Thoracic aorta (tissue), 2 donors: ENCODE measurements at regions not wholly inside any gene's neighbourhood (a gene's known extent, or its start where the extent isn't known, plus 50 kb on each side); places are given as distances from the start of the nearest gene placed in this dataset.

Experiments used
- ATAC-seq: fragments of 150-250 bp; one replicate; pipeline ENCODE4 v1.8.0; 2017; ENCODE audit warnings: low read depth; ENCODE audit not compliant: insufficient number of reproducible peaks, low FRiP score
- DNase-seq: peaks from one replicate; pipeline ENCODE4 v3.0.0-alpha.2; 2020; ENCODE audit warnings: low spot score
- H3K27ac ChIP-seq, 2 donors: fragments of 200-600 bp; sonication (generic); 1 replicate in 1 of 2; 2 replicates in 1 of 2; pipeline ENCODE4 v1.5.1; 2016; ENCODE audit warnings: mild to moderate bottlenecking in 2 of 2, moderate library complexity in 2 of 2
- H3K27me3 ChIP-seq: fragments of 200-600 bp; sonication (generic); replicated peaks from 2 replicates; pipeline ENCODE4 v1.6.0; 2016; ENCODE audit warnings: mild to moderate bottlenecking; ENCODE audit not compliant: insufficient read depth
- H3K36me3 ChIP-seq: fragments of 200-600 bp; sonication (generic); one replicate; pipeline ENCODE4 v1.5.1; 2016
- H3K4me1 ChIP-seq, 2 donors: fragments of 200-600 bp; sonication (generic); 1 replicate in 1 of 2; 2 replicates in 1 of 2; pipeline versions ENCODE4 v1.5.1 to v1.6.0; 2016; ENCODE audit warnings: low read depth in 2 of 2, mild to moderate bottlenecking in 1 of 2; ENCODE audit not compliant: control insufficient read depth in 1 of 2
- H3K4me3 ChIP-seq: fragments of 200-600 bp; sonication (generic); 2 replicates; pipeline ENCODE4 v1.5.1; 2016; ENCODE audit warnings: mild to moderate bottlenecking
- H3K9me3 ChIP-seq: fragments of 200-600 bp; sonication (generic); 2 replicates; pipeline ENCODE4 v1.5.1; 2016
- CTCF ChIP-seq: fragments of 200-600 bp; sonication (generic); IDR thresholded peaks from one replicate; pipeline ENCODE4 v1.5.1; 2019; ENCODE audit warnings: antibody characterized with exemption

- ATAC-seq (no peak), DNase-seq (no peak)
- no peak for TF ChIP-seq CTCF
- Histone ChIP-seq H3K9me3 (no peaks in the 10 kb centered on the region), H3K4me3 (no peak overlapping the region), H3K27me3 (no peaks in the 10 kb centered on the region), H3K27ac (no peak overlapping the region), H3K4me1 (no peaks in the 10 kb centered on the region), H3K36me3 (no peaks in the 10 kb centered on the region)
Measured at GRCh38 chr1:239301251-239301650, 85.1 kb upstream of the CHRM3 start.

GRCh38 chr1:239297910-239298309 is 88.5 kb upstream of the CHRM3 start:
- DNase-seq (no peak), ATAC-seq (no peak)
- Histone ChIP-seq H3K4me1 (no peaks in the 10 kb centered on the region), H3K36me3 (no peaks in the 10 kb centered on the region), H3K27ac (no peak overlapping the region), H3K4me3 (no peak overlapping the region), H3K27me3 (no peaks in the 10 kb centered on the region), H3K9me3 (no peaks in the 10 kb centered on the region)
- TF ChIP-seq CTCF = no peak

GRCh38 chr1:239293350-239294110 is 92.8 kb upstream of the CHRM3 start:
- H3K4me3 ChIP-seq = no peak overlapping the region
- no peaks in the 10 kb centered on the region for H3K36me3 ChIP-seq
- H3K27ac ChIP-seq = no peak overlapping the region
- no peaks in the 10 kb centered on the region for H3K9me3 ChIP-seq
- H3K4me1 ChIP-seq = no peaks in the 10 kb centered on the region
- no peaks in the 10 kb centered on the region for H3K27me3 ChIP-seq
- no peak for DNase-seq
- no peak for ATAC-seq
- no peak for TF ChIP-seq CTCF

- no peak for DNase-seq
- no peak for TF ChIP-seq CTCF
Measured at GRCh38 chr1:239288820-239289554, 97.4 kb upstream of the CHRM3 start.

GRCh38 chr1:239287296-239287695 is 99.1 kb upstream of the CHRM3 start:
- H3K9me3 ChIP-seq = no peaks in the 10 kb centered on the region
- no peak overlapping the region for H3K4me3 ChIP-seq
- DNase-seq = no peak
- H3K4me1 ChIP-seq = no peaks in the 10 kb centered on the region
- no peaks in the 10 kb centered on the region for H3K36me3 ChIP-seq
- no peak overlapping the region for H3K27ac ChIP-seq
- no peak for ATAC-seq
- no peak for TF ChIP-seq CTCF
- H3K27me3 ChIP-seq = no peaks in the 10 kb centered on the region

More at GRCh38 chr1:239288820-239289554, 97.4 kb upstream of the CHRM3 start:
- no peaks in the 10 kb centered on the region for H3K9me3 ChIP-seq
- H3K4me3 ChIP-seq = no peak overlapping the region
- no peaks in the 10 kb centered on the region for H3K36me3 ChIP-seq
- no peaks in the 10 kb centered on the region for H3K27me3 ChIP-seq
- no peak for ATAC-seq
- no peak overlapping the region for H3K27ac ChIP-seq
- no peaks in the 10 kb centered on the region for H3K4me1 ChIP-seq
